PC-3 (cell line): ENCODE measurements at regions not wholly inside any gene's neighbourhood (a gene's known extent, or its start where the extent isn't known, plus 50 kb on each side); places are given as distances from the start of the nearest gene placed in this dataset.

ENCODE experiments used
- CTCF ChIP-seq: fragments of 300-600 bp; sonication (generic); conservative IDR thresholded peaks from 2 replicates; pipeline ENCODE4 v1.5.1; 2017; ENCODE audit warnings: antibody characterized with exemption, low read depth, mild to moderate bottlenecking, low read length
- EZH2phosphoT487 ChIP-seq: fragments of 300-600 bp; sonication (generic); IDR thresholded peaks from 2 replicates; pipeline ENCODE4 v1.6.1; 2018; ENCODE audit warnings: mild to moderate bottlenecking, antibody characterized with exemption, low read length, borderline replicate concordance

- TF ChIP-seq CTCF (no peak), EZH2phosphoT487 (no peak)
These were observed 94.1 kb upstream of the BOD1 start for GRCh38 chr5:173710528-173710927.
